COLO829 (cell line): ENCODE measurements at regions not wholly inside any gene's neighbourhood (a gene's known extent, or its start where the extent isn't known, plus 50 kb on each side); places are given as distances from the start of the nearest gene placed in this dataset.

Experiments used
- DNase-seq: peaks from one replicate; pipeline ENCODE4 v3.0.0; 2012; ENCODE audit warnings: low spot score

GRCh38 chr2:48852938-48853337 is 97.4 kb upstream of the LHCGR start:
- DNase-seq, result peak; percentile 40

GRCh38 chr2:48851161-48851560 is 95.6 kb upstream of the LHCGR start:
- DNase-seq, result no peak

GRCh38 chr2:48849770-48850169 is 94.2 kb upstream of the LHCGR start:
- peak; percentile 72 for DNase-seq

GRCh38 chr2:48845684-48846083 is 90.2 kb upstream of the LHCGR start:
- no peak for DNase-seq

GRCh38 chr2:48844417-48845155 is 89.1 kb upstream of the LHCGR start:
- peak; percentile 71 for DNase-seq

- DNase-seq, result no peak
These were observed 85.6 kb upstream of the LHCGR start for GRCh38 chr2:48841126-48841525.

- DNase-seq, result no peak
These were observed 82.5 kb upstream of the LHCGR start for GRCh38 chr2:48838029-48838428.

GRCh38 chr2:48829569-48829968 is 74.0 kb upstream of the LHCGR start:
- no peak for DNase-seq

GRCh38 chr2:48829036-48829435 is 73.5 kb upstream of the LHCGR start:
- no peak for DNase-seq

- DNase-seq, result no peak
These were observed 71.5 kb upstream of the LHCGR start for GRCh38 chr2:48826986-48827385.

- no peak for DNase-seq
These were observed 68.6 kb upstream of the LHCGR start for GRCh38 chr2:48824116-48824515.

- no peak for DNase-seq
These were observed 63.7 kb upstream of the LHCGR start for GRCh38 chr2:48819206-48819735.

- DNase-seq, result no peak
These were observed 61.8 kb upstream of the LHCGR start for GRCh38 chr2:48817355-48817754.

- no peak for DNase-seq
These were observed 56.9 kb upstream of the LHCGR start for GRCh38 chr2:48812416-48812815.

- DNase-seq, result no peak
These were observed 52.8 kb upstream of the LHCGR start for GRCh38 chr2:48808311-48808710.
